ENCODE measurements at regions not wholly inside any gene's neighbourhood (a gene's known extent, or its start where the extent isn't known, plus 50 kb on each side); places are given as distances from the start of the nearest gene placed in this dataset.

DNA sequence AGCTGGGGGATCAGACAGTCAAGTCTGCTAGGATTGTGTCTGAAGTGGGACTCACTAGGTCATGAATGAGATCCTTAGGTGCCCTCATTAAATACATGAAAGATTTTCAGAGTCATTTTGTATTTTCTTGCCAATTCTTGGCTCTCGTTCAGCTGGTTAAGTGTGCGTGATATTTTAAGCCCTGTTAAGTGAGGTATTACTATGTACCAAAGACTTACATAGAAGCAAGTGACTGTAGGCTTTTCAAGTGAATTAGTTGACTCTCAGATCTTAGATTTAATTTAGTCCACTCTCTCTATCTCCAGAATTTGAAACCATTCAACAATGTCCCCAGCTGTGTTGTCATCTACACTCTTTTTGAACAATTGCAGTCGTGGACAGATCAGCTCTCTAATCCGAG is 219.4 kb downstream of the FOXL1 start:
- TF ChIP-seq POLR2A (IDR thresholded peaks at IDR 0.05; ENCODE audit: low read length) (no peak), GATA1 (IDR thresholded peaks at IDR 0.05; ENCODE audit: low read depth, low read length) (no peak)

All from erythroblast (primary cell).